Pancreas (tissue), 10 donors: ENCODE measurements at regions not wholly inside any gene's neighbourhood (a gene's known extent, or its start where the extent isn't known, plus 50 kb on each side); places are given as distances from the start of the nearest gene placed in this dataset.

Source experiments
- ATAC-seq, 4 donors: fragments of 200-7000 bp; cut with Tn5 transposase; one replicate each; pipeline versions ENCODE4 v1.8.0 to v1.9.1; 2020; ENCODE audit warnings: mild to moderate bottlenecking in 4 of 4, moderate library complexity in 4 of 4
- DNase-seq, 6 donors: peaks; one replicate each; pipeline ENCODE4 v3.0.0-alpha.2; 2020
- FAIRE-seq: peaks from 2 replicates; lab custom pipeline; 2012; peaks lifted over from hg19 to GRCh38; lab: Jason Lieb, UNC
- H3K27ac ChIP-seq, 4 donors: fragments of 200-600 bp; sonication (generic); 1 replicate in 3 of 4; 2 replicates in 1 of 4; pipeline versions ENCODE4 v1.5.0 to v1.8.0; 2020
- H3K27me3 ChIP-seq, 4 donors: fragments of 200-600 bp; one replicate each; pipeline ENCODE4 v1.8.0; 2021
- H3K36me3 ChIP-seq, 3 donors: fragments of 200-600 bp; sonication (generic) in 1 of 3; one replicate each; pipeline versions ENCODE4 v1.5.0 to v1.8.0; 2020 to 2021
- H3K4me1 ChIP-seq, 3 donors: fragments of 200-600 bp; one replicate each; pipeline ENCODE4 v1.8.0; 2021
- H3K4me3 ChIP-seq, 4 donors: fragments of 200-600 bp; sonication (generic) in 2 of 4; one replicate each; pipeline versions ENCODE4 v1.5.0 to v1.8.0; 2020 to 2021
- H3K9me3 ChIP-seq, 4 donors: fragments of 200-600 bp; one replicate each; pipeline ENCODE4 v1.8.0; 2021
- CTCF ChIP-seq, 4 donors: fragments of 200-600 bp; sonication (generic) in 3 of 4; IDR thresholded peaks; one replicate each; pipeline versions ENCODE4 v1.5.0 to v1.8.0; 2021; ENCODE audit warnings: antibody characterized with exemption in 4 of 4
- WGBS, 2 donors: extraction: QIAGEN DNeasy Blood & Tissue Kit; methylation state at CpG; one replicate each; pipeline ENCODE4 v1.1.7; 2013; 5-methylcytosine and 5-hydroxymethylcytosine counted together
- intact Hi-C, 3 donors: fragments of 100-400 bp; cut with DNase I; formaldehyde crosslinking; loops; one replicate each; pipeline versions ENCODE4 v1.11.1 to v1.14.2; 2022
- donor health status: healthy with polysubstance abuse.
- donor health status: DM: no; HTN: no; CAD: no; lungs with moderate emphysema.
- donor health status: DM: no; HTN: no; CAD: no.
- donor health status: control.
- donor health status: control.
- donor health status: Bipolar disorder and iron deficiency.
- donor health status: DM: yes; HTN: yes; CAD: no.
- donor health status: DM: no; HTN: no; CAD: no.
- donor health status: DM: no; HTN: no; CAD: no.
- donor health status: DM: yes; HTN: yes; CAD: no.

GRCh38 chr4:104751468-104751867, 256.8 kb upstream of the CXXC4 start:
- H3K4me3 ChIP-seq, result no peak overlapping the region
- no peaks in the 10 kb centered on the region for H3K9me3 ChIP-seq
- H3K27ac ChIP-seq, result no peak overlapping the region
- H3K36me3 ChIP-seq, result no peaks in the 10 kb centered on the region
- H3K27me3 ChIP-seq, result no peaks in the 10 kb centered on the region
- TF ChIP-seq CTCF (IDR thresholded peaks at IDR 0.05), result no peak
- intact Hi-C loops, result no loop called here
- no peak for ATAC-seq
- 94% methylated on average over 2 of the region's 2 CpGs for WGBS, 2 donors
- H3K4me1 ChIP-seq, result no peaks in the 10 kb centered on the region
- no peak for DNase-seq
- no peak for FAIRE-seq

- ATAC-seq (peak in 1 of 4 donors; percentile 38), DNase-seq (no peak), FAIRE-seq (no peak)
- intact Hi-C loops, result no loop called here
- no peak for TF ChIP-seq CTCF (IDR thresholded peaks at IDR 0.05)
- WGBS, 2 donors, result 48 to 58% methylated on average over 1 of the region's 1 CpG
- no peaks in the 10 kb centered on the region for H3K4me1 ChIP-seq
- H3K27ac ChIP-seq, result no peak overlapping the region
- H3K4me3 ChIP-seq, result no peak overlapping the region
- H3K9me3 ChIP-seq, result no peaks in the 10 kb centered on the region
- H3K27me3 ChIP-seq, result no peaks in the 10 kb centered on the region
- H3K36me3 ChIP-seq, result no peaks in the 10 kb centered on the region
These were observed 257.6 kb upstream of the CXXC4 start for GRCh38 chr4:104752337-104752736.

GRCh38 chr4:104756837-104757236, 262.1 kb upstream of the CXXC4 start:
- no peaks in the 10 kb centered on the region for H3K27me3 ChIP-seq
- 78 to 85% methylated on average over 1 of the region's 1 CpG for WGBS, 2 donors
- H3K4me3 ChIP-seq, result no peak overlapping the region
- FAIRE-seq (no peak), DNase-seq (no peak), ATAC-seq (no peak)
- no peaks in the 10 kb centered on the region for H3K36me3 ChIP-seq
- no peaks in the 10 kb centered on the region for H3K9me3 ChIP-seq
- H3K27ac ChIP-seq, result no peak overlapping the region
- intact Hi-C loops, result no loop called here
- H3K4me1 ChIP-seq, result no peaks in the 10 kb centered on the region
- no peak for TF ChIP-seq CTCF (IDR thresholded peaks at IDR 0.05)

DNA sequence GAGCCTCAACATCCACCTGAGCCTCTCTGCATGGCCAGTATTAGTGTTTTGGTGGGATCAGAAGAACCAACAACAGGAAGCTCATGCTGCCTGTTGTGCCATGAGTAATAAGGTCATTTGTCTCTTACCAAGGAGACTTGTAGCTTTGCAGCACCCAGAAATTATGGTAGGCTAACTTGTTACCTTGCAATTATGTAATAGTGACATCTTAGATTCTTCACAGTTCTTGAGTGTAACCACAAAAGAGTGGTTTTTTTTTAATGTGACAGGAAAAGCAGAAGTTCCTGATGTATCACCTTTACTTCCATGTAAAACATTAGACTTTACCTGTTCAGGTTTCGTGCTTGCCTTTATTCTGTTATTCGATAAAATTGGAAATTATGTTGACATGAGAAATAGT, 263.9 kb upstream of the CXXC4 start:
- intact Hi-C loops, result no loop called here
- Histone ChIP-seq H3K4me1 (no peaks in the 10 kb centered on the region), H3K36me3 (no peaks in the 10 kb centered on the region), H3K27ac (no peak overlapping the region), H3K9me3 (no peaks in the 10 kb centered on the region), H3K4me3 (no peak overlapping the region), H3K27me3 (no peaks in the 10 kb centered on the region)
- ATAC-seq (no peak), FAIRE-seq (no peak), DNase-seq (no peak)
- no peak for TF ChIP-seq CTCF (IDR thresholded peaks at IDR 0.05)
- WGBS, 2 donors, result 84 to 87% methylated on average over 2 of the region's 2 CpGs

DNA sequence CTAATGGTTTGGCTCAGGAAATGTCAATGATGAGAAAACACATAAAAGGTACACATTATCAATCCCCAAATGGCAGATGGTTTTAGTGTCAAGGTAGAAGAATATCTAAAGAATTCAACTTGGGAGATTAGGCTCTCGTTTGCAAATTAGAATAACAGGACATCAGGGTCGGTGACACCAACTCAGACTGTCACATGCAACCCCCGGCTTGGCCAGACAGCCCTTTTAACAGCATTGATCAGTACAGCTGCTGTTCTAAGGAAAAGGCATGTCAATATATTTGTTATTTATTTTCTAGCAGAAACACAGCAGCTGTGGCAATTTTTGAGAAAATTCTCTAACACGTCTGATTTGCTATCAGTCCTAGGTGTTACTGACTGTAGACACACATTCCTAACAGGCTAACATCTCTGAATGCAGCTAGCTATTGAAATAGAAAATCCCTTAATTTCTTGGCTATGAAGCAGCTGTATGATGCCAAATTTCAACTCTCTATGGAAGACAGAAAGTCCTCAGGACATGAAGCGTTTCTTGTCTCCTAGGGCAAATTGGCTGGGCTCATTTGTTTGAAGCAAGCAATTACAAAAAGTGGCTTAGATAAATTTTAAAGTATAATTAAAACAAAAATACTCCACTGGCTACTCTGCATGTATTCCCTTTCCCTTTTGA, 269.0 kb upstream of the CXXC4 start:
- TF ChIP-seq CTCF (IDR thresholded peaks at IDR 0.05), result no peak
- DNase-seq (no peak), FAIRE-seq (no peak), ATAC-seq (no peak)
- Histone ChIP-seq H3K27ac (no peak overlapping the region), H3K36me3 (no peaks in the 10 kb centered on the region), H3K4me1 (no peaks in the 10 kb centered on the region), H3K4me3 (no peak overlapping the region), H3K27me3 (no peaks in the 10 kb centered on the region), H3K9me3 (no peaks in the 10 kb centered on the region)
- intact Hi-C loops, result no loop called here
- WGBS, 2 donors, result 18 to 22% methylated on average over 5 of the region's 5 CpGs
